HEK293 (cell line): ENCODE measurements at regions not wholly inside any gene's neighbourhood (a gene's known extent, or its start where the extent isn't known, plus 50 kb on each side); places are given as distances from the start of the nearest gene placed in this dataset.

ENCODE experiments used
- GFI1B ChIP-seq: fragments of 450-650 bp; formaldehyde crosslinking; IDR thresholded peaks from 2 replicates; pipeline ENCODE4 v1.5.1; 2016; ENCODE audit warnings: missing biosample characterization, missing genetic modification characterization
- GLI2 ChIP-seq: fragments of 450-650 bp; formaldehyde crosslinking; IDR thresholded peaks from 2 replicates; pipeline ENCODE4; 2017; ENCODE audit warnings: missing biosample characterization, missing genetic modification characterization, low read depth, borderline replicate concordance
- KLF16 ChIP-seq: fragments of 450-650 bp; formaldehyde crosslinking; IDR thresholded peaks from 2 replicates; pipeline ENCODE4 v1.5.1; 2017; ENCODE audit warnings: missing biosample characterization, missing genetic modification characterization
- REPIN1 ChIP-seq: fragments of 450-650 bp; formaldehyde crosslinking; IDR thresholded peaks from 2 replicates; pipeline ENCODE4 v1.5.1; 2017; ENCODE audit warnings: missing biosample characterization, missing genetic modification characterization, low read depth
- WT1 ChIP-seq: fragments of 450-650 bp; formaldehyde crosslinking; IDR thresholded peaks from 2 replicates; pipeline ENCODE4 v1.5.1; 2016; ENCODE audit warnings: missing biosample characterization, missing genetic modification characterization
- ZNF324 ChIP-seq: fragments of 450-650 bp; formaldehyde crosslinking; IDR thresholded peaks from 2 replicates; pipeline ENCODE4 v1.5.1; 2016; ENCODE audit warnings: missing biosample characterization, missing genetic modification characterization
- ZNF530 ChIP-seq: fragments of 450-650 bp; formaldehyde crosslinking; IDR thresholded peaks from 2 replicates; pipeline ENCODE4 v1.5.1; 2016; ENCODE audit warnings: low read depth, missing biosample characterization, missing genetic modification characterization
- ZNF629 ChIP-seq: fragments of 450-650 bp; formaldehyde crosslinking; IDR thresholded peaks from 2 replicates; pipeline ENCODE4 v1.5.1; 2017; ENCODE audit warnings: missing biosample characterization, missing genetic modification characterization
- ZNF670 ChIP-seq: fragments of 450-650 bp; formaldehyde crosslinking; IDR thresholded peaks from 2 replicates; pipeline ENCODE4 v1.5.1; 2016; ENCODE audit warnings: missing biosample characterization, missing genetic modification characterization, low read depth
- TF ChIP-seq, protein P1 (sequence below): fragments of 450-650 bp; formaldehyde crosslinking; IDR thresholded peaks from 2 replicates; pipeline ENCODE4 v1.5.1; 2016; ENCODE audit warnings: missing biosample characterization, missing genetic modification characterization, low read depth
- TF ChIP-seq, protein P2 (sequence below): fragments of 450-650 bp; formaldehyde crosslinking; IDR thresholded peaks from 2 replicates; pipeline ENCODE4 v1.5.1; 2016; ENCODE audit warnings: missing biosample characterization, missing genetic modification characterization
- TF ChIP-seq, protein P3 (sequence below): fragments of 450-650 bp; formaldehyde crosslinking; IDR thresholded peaks from 2 replicates; pipeline ENCODE4 v1.5.1; 2016; ENCODE audit warnings: missing biosample characterization, missing genetic modification characterization
- TF ChIP-seq, protein P4 (sequence below): sonication (generic); formaldehyde crosslinking; IDR thresholded peaks from 2 replicates; pipeline ENCODE4 v1.8.1; 2022; ENCODE audit warnings: mild to moderate bottlenecking, moderate library complexity, missing genetic modification reagents

DNA sequence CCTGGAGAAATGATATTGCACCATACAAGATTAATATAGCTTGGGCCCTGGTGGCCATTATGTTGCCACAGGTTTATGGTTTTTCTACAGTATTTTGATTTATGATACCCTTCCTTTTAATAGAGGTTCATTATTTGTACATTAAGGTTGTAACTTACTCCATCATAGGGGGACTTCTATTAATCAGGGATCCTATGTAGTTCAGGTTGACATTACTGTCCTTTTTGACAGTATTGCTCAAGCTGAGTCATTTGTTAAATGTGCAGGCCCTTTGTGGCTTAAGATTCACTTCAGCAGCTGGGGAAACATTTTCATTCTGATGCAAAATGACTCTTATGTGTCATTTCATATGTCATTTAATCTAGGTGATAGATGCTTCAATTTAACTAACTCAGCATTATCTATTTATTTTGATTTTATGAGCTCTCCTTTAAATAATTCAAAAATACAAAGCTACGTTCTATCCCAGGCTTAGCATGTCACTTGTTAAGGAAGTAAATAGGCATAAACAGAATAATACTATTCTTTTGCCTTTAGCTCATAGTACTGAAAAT, 686.9 kb upstream of the NCAM2 start:
- TF ChIP-seq REPIN1 (tag by site-specific recombination) (no peak), KLF16 (tag by site-specific recombination) (no peak), ZNF324 (no peak), GFI1B (tag by site-specific recombination) (no peak), ZNF670 (no peak), ZNF530 (no peak), GLI2 (tag by site-specific recombination) (no peak), ZNF629 (no peak), WT1 (no peak)
- TF ChIP-seq, protein P1, sequence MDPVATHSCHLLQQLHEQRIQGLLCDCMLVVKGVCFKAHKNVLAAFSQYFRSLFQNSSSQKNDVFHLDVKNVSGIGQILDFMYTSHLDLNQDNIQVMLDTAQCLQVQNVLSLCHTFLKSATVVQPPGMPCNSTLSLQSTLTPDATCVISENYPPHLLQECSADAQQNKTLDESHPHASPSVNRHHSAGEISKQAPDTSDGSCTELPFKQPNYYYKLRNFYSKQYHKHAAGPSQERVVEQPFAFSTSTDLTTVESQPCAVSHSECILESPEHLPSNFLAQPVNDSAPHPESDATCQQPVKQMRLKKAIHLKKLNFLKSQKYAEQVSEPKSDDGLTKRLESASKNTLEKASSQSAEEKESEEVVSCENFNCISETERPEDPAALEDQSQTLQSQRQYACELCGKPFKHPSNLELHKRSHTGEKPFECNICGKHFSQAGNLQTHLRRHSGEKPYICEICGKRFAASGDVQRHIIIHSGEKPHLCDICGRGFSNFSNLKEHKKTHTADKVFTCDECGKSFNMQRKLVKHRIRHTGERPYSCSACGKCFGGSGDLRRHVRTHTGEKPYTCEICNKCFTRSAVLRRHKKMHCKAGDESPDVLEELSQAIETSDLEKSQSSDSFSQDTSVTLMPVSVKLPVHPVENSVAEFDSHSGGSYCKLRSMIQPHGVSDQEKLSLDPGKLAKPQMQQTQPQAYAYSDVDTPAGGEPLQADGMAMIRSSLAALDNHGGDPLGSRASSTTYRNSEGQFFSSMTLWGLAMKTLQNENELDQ (tag by site-specific recombination) = no peak
- TF ChIP-seq, protein P2, sequence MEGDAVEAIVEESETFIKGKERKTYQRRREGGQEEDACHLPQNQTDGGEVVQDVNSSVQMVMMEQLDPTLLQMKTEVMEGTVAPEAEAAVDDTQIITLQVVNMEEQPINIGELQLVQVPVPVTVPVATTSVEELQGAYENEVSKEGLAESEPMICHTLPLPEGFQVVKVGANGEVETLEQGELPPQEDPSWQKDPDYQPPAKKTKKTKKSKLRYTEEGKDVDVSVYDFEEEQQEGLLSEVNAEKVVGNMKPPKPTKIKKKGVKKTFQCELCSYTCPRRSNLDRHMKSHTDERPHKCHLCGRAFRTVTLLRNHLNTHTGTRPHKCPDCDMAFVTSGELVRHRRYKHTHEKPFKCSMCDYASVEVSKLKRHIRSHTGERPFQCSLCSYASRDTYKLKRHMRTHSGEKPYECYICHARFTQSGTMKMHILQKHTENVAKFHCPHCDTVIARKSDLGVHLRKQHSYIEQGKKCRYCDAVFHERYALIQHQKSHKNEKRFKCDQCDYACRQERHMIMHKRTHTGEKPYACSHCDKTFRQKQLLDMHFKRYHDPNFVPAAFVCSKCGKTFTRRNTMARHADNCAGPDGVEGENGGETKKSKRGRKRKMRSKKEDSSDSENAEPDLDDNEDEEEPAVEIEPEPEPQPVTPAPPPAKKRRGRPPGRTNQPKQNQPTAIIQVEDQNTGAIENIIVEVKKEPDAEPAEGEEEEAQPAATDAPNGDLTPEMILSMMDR (tag by site-specific recombination) = no peak
- TF ChIP-seq, protein P3, sequence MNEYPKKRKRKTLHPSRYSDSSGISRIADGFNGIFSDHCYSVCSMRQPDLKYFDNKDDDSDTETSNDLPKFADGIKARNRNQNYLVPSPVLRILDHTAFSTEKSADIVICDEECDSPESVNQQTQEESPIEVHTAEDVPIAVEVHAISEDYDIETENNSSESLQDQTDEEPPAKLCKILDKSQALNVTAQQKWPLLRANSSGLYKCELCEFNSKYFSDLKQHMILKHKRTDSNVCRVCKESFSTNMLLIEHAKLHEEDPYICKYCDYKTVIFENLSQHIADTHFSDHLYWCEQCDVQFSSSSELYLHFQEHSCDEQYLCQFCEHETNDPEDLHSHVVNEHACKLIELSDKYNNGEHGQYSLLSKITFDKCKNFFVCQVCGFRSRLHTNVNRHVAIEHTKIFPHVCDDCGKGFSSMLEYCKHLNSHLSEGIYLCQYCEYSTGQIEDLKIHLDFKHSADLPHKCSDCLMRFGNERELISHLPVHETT (tag by site-specific recombination) = no peak
- TF ChIP-seq, protein P4, sequence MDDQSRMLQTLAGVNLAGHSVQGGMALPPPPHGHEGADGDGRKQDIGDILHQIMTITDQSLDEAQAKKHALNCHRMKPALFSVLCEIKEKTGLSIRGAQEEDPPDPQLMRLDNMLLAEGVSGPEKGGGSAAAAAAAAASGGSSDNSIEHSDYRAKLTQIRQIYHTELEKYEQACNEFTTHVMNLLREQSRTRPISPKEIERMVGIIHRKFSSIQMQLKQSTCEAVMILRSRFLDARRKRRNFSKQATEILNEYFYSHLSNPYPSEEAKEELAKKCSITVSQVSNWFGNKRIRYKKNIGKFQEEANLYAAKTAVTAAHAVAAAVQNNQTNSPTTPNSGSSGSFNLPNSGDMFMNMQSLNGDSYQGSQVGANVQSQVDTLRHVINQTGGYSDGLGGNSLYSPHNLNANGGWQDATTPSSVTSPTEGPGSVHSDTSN (CRISPR knock-in tag) = no peak
